Endothelial cell of umbilical vein (primary cell): ENCODE measurements at regions not wholly inside any gene's neighbourhood (a gene's known extent, or its start where the extent isn't known, plus 50 kb on each side); places are given as distances from the start of the nearest gene placed in this dataset.

ENCODE experiments used
- BruUV-seq: library from RNA; stranded (reverse); fragments of 400-500 nt; replicated peaks from 2 replicates; lab custom pipeline; 2021; lab: Mats Ljungman, UMichigan
- CTCF ChIA-PET: fragments of 300-600, 350-600 bp; sonication (Branson Sonifier 250); formaldehyde crosslinking; loops from one replicate; lab custom pipeline; 2021; ENCODE audit warnings: antibody characterized with exemption, inconsistent platforms; lab: Charles Lee
- POLR2A ChIA-PET: fragments of 300-600, 350-600 bp; sonication (Branson Sonifier 250); formaldehyde crosslinking; loops from one replicate; lab custom pipeline; 2021; ENCODE audit warnings: antibody characterized with exemption, inconsistent platforms; lab: Charles Lee
- DNase-seq: peaks from one replicate; pipeline ENCODE4 v3.0.0-alpha.2; 2011; ENCODE audit warnings: low read depth, low spot score
- FAIRE-seq: peaks from 2 replicates; lab custom pipeline; 2011; peaks lifted over from hg19 to GRCh38; lab: Jason Lieb, UNC
- H2AFZ ChIP-seq: 2 replicates; pipeline ENCODE4 v1.6.0; 2012; ENCODE audit warnings: low read depth, low read length, control low read depth, inconsistent platforms
- H3K27ac ChIP-seq: 2 replicates; pipeline ENCODE4 v1.5.1; 2011; ENCODE audit warnings: low read depth, mild to moderate bottlenecking, control low read depth, low read length, moderate library complexity; ENCODE audit not compliant: insufficient read depth
- H3K27me3 ChIP-seq, 2 experiments: 2 replicates each; pipeline versions ENCODE4 v1.6.0 to v1.6.1; 2011; ENCODE audit warnings: low read length in 2 of 2, mixed read lengths in 1 of 2; ENCODE audit not compliant: control insufficient read depth in 2 of 2, insufficient read depth in 2 of 2
- H3K36me3 ChIP-seq, 2 experiments: 2 replicates in 1 of 2; 3 replicates in 1 of 2; pipeline ENCODE4 v1.5.1; 2011; ENCODE audit warnings: low read length in 2 of 2, mild to moderate bottlenecking in 1 of 2, moderate library complexity in 1 of 2; ENCODE audit not compliant: control insufficient read depth in 2 of 2, insufficient read depth in 2 of 2; ENCODE audit errors: extremely low read depth in 1 of 2
- H3K4me1 ChIP-seq: 3 replicates; pipeline ENCODE4 v1.5.1; 2011; ENCODE audit warnings: mild to moderate bottlenecking, low read length; ENCODE audit not compliant: control insufficient read depth, insufficient read depth; ENCODE audit errors: extremely low read depth
- H3K4me2 ChIP-seq: 2 replicates; pipeline ENCODE4 v1.6.1; 2011; ENCODE audit warnings: low read length, control low read depth, mixed read lengths; ENCODE audit not compliant: insufficient read depth
- H3K4me3 ChIP-seq, 3 experiments: fragments of 200-600 bp in 1 of 3; sonication (generic), shearing (Covaris generic) in 1 of 3; replicated peaks in 1 of 3; 2 replicates each; pipeline ENCODE4 v1.5.1; 2011 to 2016; ENCODE audit warnings: control low read depth in 3 of 3, low read length in 3 of 3, mild to moderate bottlenecking in 2 of 3, inconsistent platforms in 1 of 3, low read depth in 1 of 3, moderate library complexity in 1 of 3; ENCODE audit not compliant: insufficient read depth in 1 of 3
- H3K79me2 ChIP-seq: 2 replicates; pipeline ENCODE4 v1.6.0; 2012; ENCODE audit warnings: low read length, inconsistent platforms; ENCODE audit not compliant: control insufficient read depth, insufficient read depth
- H3K9ac ChIP-seq: replicated peaks from 2 replicates; pipeline ENCODE3; 2011; ENCODE audit warnings: low read length, control low read depth; ENCODE audit not compliant: insufficient read depth; ENCODE audit errors: extremely low read depth
- H3K9me1 ChIP-seq: replicated peaks from 3 replicates; pipeline ENCODE4 v1.6.0; 2011; ENCODE audit warnings: mild to moderate bottlenecking, low read length; ENCODE audit not compliant: control insufficient read depth, insufficient read depth; ENCODE audit errors: extremely low read depth
- H3K9me3 ChIP-seq: replicated peaks from 2 replicates; pipeline ENCODE4 v1.5.1; 2012; ENCODE audit warnings: low read length, inconsistent platforms; ENCODE audit not compliant: control insufficient read depth, insufficient read depth
- H4K20me1 ChIP-seq: replicated peaks from 2 replicates; pipeline ENCODE3; 2011; ENCODE audit warnings: mild to moderate bottlenecking, low read length; ENCODE audit not compliant: control insufficient read depth, insufficient read depth; ENCODE audit errors: extremely low read depth
- CTCF ChIP-seq, 2 donors: IDR thresholded peaks; 1 replicate in 1 of 2; 2 replicates in 1 of 2; pipeline ENCODE4 v1.5.1; 2011; ENCODE audit warnings: low read length in 2 of 2, mild to moderate bottlenecking in 2 of 2, moderate library complexity in 2 of 2, control low read depth in 1 of 2, inconsistent platforms in 1 of 2, low read depth in 1 of 2; ENCODE audit not compliant: insufficient read depth in 1 of 2; ENCODE audit errors: extremely low read depth in 1 of 2
- EZH2 ChIP-seq: IDR thresholded peaks from 2 replicates; pipeline ENCODE4 v1.6.1; 2012; ENCODE audit warnings: borderline replicate concordance, low read depth, mild to moderate bottlenecking, moderate library complexity, low read length, inconsistent platforms; ENCODE audit not compliant: severe bottlenecking
- FOS ChIP-seq: IDR thresholded peaks from 2 replicates; pipeline ENCODE4 v1.6.1; 2011; ENCODE audit warnings: mild to moderate bottlenecking, low read length, moderate library complexity, borderline replicate concordance; ENCODE audit not compliant: insufficient read depth
- GATA2 ChIP-seq: IDR thresholded peaks from 2 replicates; pipeline ENCODE4 v1.7.0; 2011; ENCODE audit warnings: low read depth, mild to moderate bottlenecking, moderate library complexity, mixed read lengths, low read length; ENCODE audit not compliant: insufficient read length, insufficient read depth
- JUN ChIP-seq: IDR thresholded peaks from 2 replicates; pipeline ENCODE4 v1.6.1; 2011; ENCODE audit warnings: borderline replicate concordance, low read depth; ENCODE audit not compliant: insufficient read length, insufficient read depth
- MAX ChIP-seq: IDR thresholded peaks from 2 replicates; pipeline ENCODE4 v1.6.1; 2011; ENCODE audit not compliant: insufficient read depth, insufficient read length
- MYC ChIP-seq: IDR thresholded peaks from one replicate; pipeline ENCODE4 v1.6.1; 2011; ENCODE audit warnings: mild to moderate bottlenecking, low read depth, low read length
- POLR2A ChIP-seq: IDR thresholded peaks from 2 replicates; pipeline ENCODE4 v1.6.1; 2012; ENCODE audit warnings: low read depth, mild to moderate bottlenecking, control low read depth, low read length
- POLR2AphosphoS5 ChIP-seq: IDR thresholded peaks from 2 replicates; pipeline ENCODE4 v1.6.1; 2012; ENCODE audit warnings: low read depth, mild to moderate bottlenecking, control low read depth, low read length, moderate library complexity; ENCODE audit not compliant: insufficient read depth
- dilution Hi-C: fragments of 300-500 bp; cut with MboI; formaldehyde crosslinking; loops from one replicate; pipeline ENCODE4 v1.15.0; 2019; ENCODE audit warnings: low sequenced_read_pairs; ENCODE audit not compliant: extremely low pct_ligation_motif_present
- intact Hi-C: fragments of 100-400 bp; cut with micrococcal nuclease; formaldehyde crosslinking; loops from one replicate; pipeline ENCODE4 v1.10.0; 2022

- intact Hi-C loops: no loop called here
- Histone ChIP-seq H3K4me2 (no peak overlapping the region), H3K79me2 (no peaks in the 10 kb centered on the region), H3K9ac (no peak overlapping the region), H3K27me3 (no peaks in the 10 kb centered on the region), H2AFZ (no peak overlapping the region), H3K4me3 (no peak overlapping the region), H3K9me3 (peaks cover 8% of the 10 kb centered on the region), H3K36me3 (no peaks in the 10 kb centered on the region), H4K20me1 (no peaks in the 10 kb centered on the region), H3K9me1 (no peaks in the 10 kb centered on the region), H3K27ac (no peak overlapping the region), H3K4me1 (no peaks in the 10 kb centered on the region)
- POLR2A ChIA-PET: no interaction called here
- CTCF ChIA-PET: no interaction called here
- FAIRE-seq (no peak), DNase-seq (no peak)
- no TSS peak for BruUV-seq
- TF ChIP-seq JUN (no peak), POLR2AphosphoS5 (no peak), MAX (no peak), FOS (no peak), MYC (no peak)
- dilution Hi-C loops: no loop called here
Measured at GRCh38 chr10:130691776-130692175, 555.6 kb downstream of the GLRX3 start.

- intact Hi-C loops: no loop called here
- Histone ChIP-seq H2AFZ (no peak overlapping the region), H3K27ac (no peak overlapping the region), H3K9ac (no peak overlapping the region), H3K4me1 (no peaks in the 10 kb centered on the region), H3K4me3 (no peak overlapping the region), H3K9me3 (peaks cover 2% of the 10 kb centered on the region), H3K36me3 (no peaks in the 10 kb centered on the region), H3K79me2 (no peaks in the 10 kb centered on the region), H3K9me1 (no peaks in the 10 kb centered on the region), H4K20me1 (no peaks in the 10 kb centered on the region), H3K4me2 (no peak overlapping the region), H3K27me3 (no peaks in the 10 kb centered on the region)
- POLR2A ChIA-PET: no interaction called here
- TF ChIP-seq MYC (no peak), GATA2 (no peak), POLR2AphosphoS5 (no peak), EZH2 (no peak), CTCF (IDR thresholded peaks at IDR 0.05; ENCODE audit: extremely low read depth in 1 of 2, insufficient read depth in 1 of 2, low read depth in 1 of 2, low read length in 2 of 2) (no peak), JUN (no peak), FOS (no peak), POLR2A (no peak), MAX (no peak)
- no peak for DNase-seq
- CTCF ChIA-PET: no interaction called here
- dilution Hi-C loops: no loop called here
- no TSS peak for BruUV-seq
- FAIRE-seq: no peak
Measured at GRCh38 chr10:130696870-130697269, 560.7 kb downstream of the GLRX3 start.
